Parathyroid adenoma (tissue), 2 donors: ENCODE measurements at regions not wholly inside any gene's neighbourhood (a gene's known extent, or its start where the extent isn't known, plus 50 kb on each side); places are given as distances from the start of the nearest gene placed in this dataset.

Experiments
- H2AFZ ChIP-seq: fragments of 300-600 bp; sonication (generic); one replicate; pipeline ENCODE4 v1.7.0; 2017; ENCODE audit warnings: antibody characterized with exemption, mild to moderate bottlenecking
- H3K27ac ChIP-seq: fragments of 300-600 bp; sonication (generic); one replicate; pipeline ENCODE4 v1.7.0; 2017
- H3K27me3 ChIP-seq: fragments of 300-600 bp; sonication (generic); one replicate; pipeline ENCODE4 v1.7.0; 2017; ENCODE audit warnings: low read length; ENCODE audit not compliant: control insufficient read depth, insufficient read depth
- H3K36me3 ChIP-seq: fragments of 300-600 bp; sonication (generic); one replicate; pipeline ENCODE4 v1.7.0; 2017; ENCODE audit warnings: low read length; ENCODE audit not compliant: control insufficient read depth, insufficient read depth
- H3K4me1 ChIP-seq: fragments of 300-600 bp; sonication (generic); one replicate; pipeline ENCODE4 v1.7.0; 2017; ENCODE audit warnings: control low read depth
- H3K4me2 ChIP-seq: fragments of 300-600 bp; sonication (generic); one replicate; pipeline ENCODE4 v1.7.0; 2017; ENCODE audit warnings: low read length
- H3K4me3 ChIP-seq: fragments of 300-600 bp; sonication (generic); one replicate; pipeline ENCODE4 v1.7.0; 2017; ENCODE audit warnings: low read depth, low read length
- H3K79me2 ChIP-seq: fragments of 300-600 bp; sonication (generic); one replicate; pipeline ENCODE4 v1.7.0; 2017; ENCODE audit warnings: control low read depth
- H3K9ac ChIP-seq: fragments of 300-600 bp; sonication (generic); one replicate; pipeline ENCODE4 v1.7.0; 2017; ENCODE audit warnings: mild to moderate bottlenecking
- H3K9me3 ChIP-seq: fragments of 300-600 bp; sonication (generic); one replicate; pipeline ENCODE4 v1.7.0; 2017; ENCODE audit warnings: low read length; ENCODE audit not compliant: control insufficient read depth
- CTCF ChIP-seq: fragments of 300-600 bp; sonication (generic); IDR thresholded peaks from one replicate; pipeline ENCODE4 v1.7.0; 2017; ENCODE audit warnings: antibody characterized with exemption, mild to moderate bottlenecking
- donor health status: primary hyperparathyroidism.

GRCh38 chr12:83335748-83336147 lies 649.0 kb downstream of the TMTC2 start:
- no peaks in the 10 kb centered on the region for H3K36me3 ChIP-seq
- H3K4me3 ChIP-seq = no peak overlapping the region
- no peaks in the 10 kb centered on the region for H3K4me1 ChIP-seq
- no peaks in the 10 kb centered on the region for H3K9me3 ChIP-seq
- no peak for TF ChIP-seq CTCF
- no peak overlapping the region for H2AFZ ChIP-seq
- no peak overlapping the region for H3K4me2 ChIP-seq
- H3K27me3 ChIP-seq = no peaks in the 10 kb centered on the region
- no peak overlapping the region for H3K9ac ChIP-seq
- no peak overlapping the region for H3K27ac ChIP-seq
- no peaks in the 10 kb centered on the region for H3K79me2 ChIP-seq

- Histone ChIP-seq H3K9me3 (no peaks in the 10 kb centered on the region), H3K4me2 (no peak overlapping the region), H3K9ac (no peak overlapping the region), H3K4me1 (no peaks in the 10 kb centered on the region), H3K27ac (no peak overlapping the region), H3K79me2 (no peaks in the 10 kb centered on the region), H3K36me3 (no peaks in the 10 kb centered on the region), H3K4me3 (no peak overlapping the region), H2AFZ (no peak overlapping the region), H3K27me3 (no peaks in the 10 kb centered on the region)
- no peak for TF ChIP-seq CTCF
These were observed 640.0 kb downstream of the TMTC2 start for GRCh38 chr12:83326666-83327065.

GRCh38 chr12:83323866-83324265 lies 637.2 kb downstream of the TMTC2 start:
- Histone ChIP-seq H3K27ac (no peak overlapping the region), H3K4me3 (no peak overlapping the region), H3K27me3 (no peaks in the 10 kb centered on the region), H3K9ac (no peak overlapping the region), H3K4me1 (no peaks in the 10 kb centered on the region), H3K4me2 (no peak overlapping the region), H3K79me2 (no peaks in the 10 kb centered on the region), H3K9me3 (no peaks in the 10 kb centered on the region), H3K36me3 (no peaks in the 10 kb centered on the region), H2AFZ (no peak overlapping the region)
- no peak for TF ChIP-seq CTCF

GRCh38 chr12:83322809-83323208 lies 636.1 kb downstream of the TMTC2 start:
- H3K36me3 ChIP-seq = no peaks in the 10 kb centered on the region
- no peak overlapping the region for H3K9ac ChIP-seq
- no peaks in the 10 kb centered on the region for H3K27me3 ChIP-seq
- H3K27ac ChIP-seq = no peak overlapping the region
- no peaks in the 10 kb centered on the region for H3K79me2 ChIP-seq
- H3K9me3 ChIP-seq = no peaks in the 10 kb centered on the region
- no peak overlapping the region for H3K4me3 ChIP-seq
- H2AFZ ChIP-seq = no peak overlapping the region
- H3K4me2 ChIP-seq = no peak overlapping the region
- TF ChIP-seq CTCF = no peak
- no peaks in the 10 kb centered on the region for H3K4me1 ChIP-seq

GRCh38 chr12:83321971-83322370 lies 635.3 kb downstream of the TMTC2 start:
- no peak for TF ChIP-seq CTCF
- H3K4me2 ChIP-seq = no peak overlapping the region
- no peak overlapping the region for H3K4me3 ChIP-seq
- H2AFZ ChIP-seq = no peak overlapping the region
- H3K9ac ChIP-seq = no peak overlapping the region
- no peaks in the 10 kb centered on the region for H3K9me3 ChIP-seq
- H3K79me2 ChIP-seq = no peaks in the 10 kb centered on the region
- no peaks in the 10 kb centered on the region for H3K27me3 ChIP-seq
- no peak overlapping the region for H3K27ac ChIP-seq
- no peaks in the 10 kb centered on the region for H3K4me1 ChIP-seq
- H3K36me3 ChIP-seq = no peaks in the 10 kb centered on the region
